Right lobe of liver (tissue), 4 donors: ENCODE measurements at regions not wholly inside any gene's neighbourhood (a gene's known extent, or its start where the extent isn't known, plus 50 kb on each side); places are given as distances from the start of the nearest gene placed in this dataset.

ENCODE experiments used
- CTCF ChIP-seq, 4 donors: fragments of 200-600 bp in 3 of 4; fragments of 450-650 bp in 1 of 4; IDR thresholded peaks; one replicate each; pipeline versions ENCODE4 v1.5.1 to v1.8.0; 2016 to 2022; ENCODE audit warnings: antibody characterized with exemption in 4 of 4, mild to moderate bottlenecking in 2 of 4
- POLR2A ChIP-seq: fragments of 450-650 bp; IDR thresholded peaks from one replicate; pipeline ENCODE4 v1.6.1; 2017; ENCODE audit warnings: antibody characterized with exemption, mild to moderate bottlenecking
- donor health status: DM: no; HTN: no; CAD: no.
- donor health status: DM: no; HTN: no; CAD: no.
- donor health status: DM: no; HTN: yes; CAD: no.

GRCh38 chr12:116647813-116648212 lies 88.6 kb downstream of the MAP1LC3B2 start:
- TF ChIP-seq CTCF (IDR thresholded peaks at IDR 0.05): no peak
- no peak for TF ChIP-seq POLR2A
